GM12878 (cell line): ENCODE measurements at regions not wholly inside any gene's neighbourhood (a gene's known extent, or its start where the extent isn't known, plus 50 kb on each side); places are given as distances from the start of the nearest gene placed in this dataset.

Source experiments
- ATAC-seq: fragments of 200-7000 bp; cut with Tn5 transposase; 3 replicates; pipeline ENCODE4 v1.9.1; 2020; ENCODE audit warnings: mild to moderate bottlenecking, moderate library complexity
- BruUV-seq: library from RNA; stranded (reverse); fragments of 400-500 nt; replicated peaks from 2 replicates; lab custom pipeline; 2021; lab: Mats Ljungman, UMichigan
- CTCF ChIA-PET: fragments of 300-600 bp; sonication (Branson Sonifier 250); formaldehyde crosslinking; extraction: SDS; loops from one replicate; lab custom pipeline; 2021; ENCODE audit warnings: inconsistent platforms; lab: Yijun Ruan, JAX
- POLR2A ChIA-PET: fragments of 350-600 bp; formaldehyde crosslinking; extraction: SDS; loops from one replicate; lab custom pipeline; 2021; ENCODE audit warnings: inconsistent platforms; lab: Charles Lee
- RAD21 ChIA-PET: fragments of 300-600 bp; sonication (Branson Sonifier 250); formaldehyde crosslinking; loops from one replicate; lab custom pipeline; 2023; ENCODE audit warnings: antibody characterized with exemption; ENCODE audit not compliant: unreplicated experiment; lab: Charles Lee
- SMC1A ChIA-PET: fragments of 300-600 bp; sonication (Branson Sonifier 250); formaldehyde crosslinking; loops from one replicate; lab custom pipeline; 2023; ENCODE audit not compliant: unreplicated experiment, uncharacterized antibody; lab: Charles Lee
- DNase-seq: peaks from one replicate; pipeline ENCODE4 v3.0.0-alpha.2; 2011; ENCODE audit warnings: low read depth, low spot score
- FAIRE-seq: peaks from 3 replicates; lab custom pipeline; 2011; peaks lifted over from hg19 to GRCh38; lab: Jason Lieb, UNC
- H2AFZ ChIP-seq: 2 replicates; pipeline ENCODE4 v1.6.0; 2011; ENCODE audit warnings: low read depth, low read length, control low read depth; ENCODE audit not compliant: control insufficient read depth
- H3K27ac ChIP-seq: 2 replicates; pipeline ENCODE4 v1.5.1; 2011; ENCODE audit warnings: control low read depth; ENCODE audit not compliant: control insufficient read depth, insufficient read depth
- H3K27me3 ChIP-seq, 2 experiments: replicated peaks in 1 of 2; 2 replicates each; pipeline versions ENCODE4 v1.6.0 to v1.6.1; 2011; ENCODE audit warnings: low read length in 1 of 2; ENCODE audit not compliant: control insufficient read depth in 2 of 2, insufficient read depth in 2 of 2
- H3K36me3 ChIP-seq, 2 experiments: 2 replicates each; pipeline ENCODE4 v1.5.1; 2011; ENCODE audit warnings: low read length in 1 of 2; ENCODE audit not compliant: control insufficient read depth in 2 of 2, insufficient read depth in 2 of 2
- H3K4me1 ChIP-seq: 2 replicates; pipeline ENCODE4 v1.6.1; 2011; ENCODE audit warnings: mild to moderate bottlenecking, low read length, moderate library complexity, mixed read lengths; ENCODE audit not compliant: control insufficient read depth, insufficient read depth
- H3K4me2 ChIP-seq: 2 replicates; pipeline ENCODE4 v1.6.0; 2011; ENCODE audit warnings: control low read depth; ENCODE audit not compliant: control insufficient read depth, insufficient read depth
- H3K4me3 ChIP-seq: fragments of 200-600 bp; sonication (generic); 2 replicates; pipeline ENCODE4 v1.5.1; 2016
- H3K79me2 ChIP-seq: 2 replicates; pipeline ENCODE4 v1.6.0; 2011; ENCODE audit warnings: low read length; ENCODE audit not compliant: control insufficient read depth, insufficient read depth
- H3K9ac ChIP-seq: 2 replicates; pipeline ENCODE4 v1.8.0; 2011; ENCODE audit warnings: low read length, control low read depth, mixed read lengths; ENCODE audit not compliant: control insufficient read depth, insufficient read depth
- H3K9me3 ChIP-seq: replicated peaks from 3 replicates; pipeline ENCODE4 v1.5.1; 2011; ENCODE audit warnings: mild to moderate bottlenecking, low read length; ENCODE audit not compliant: control insufficient read depth, insufficient read depth
- H4K20me1 ChIP-seq: 2 replicates; pipeline ENCODE4 v1.6.0; 2011; ENCODE audit not compliant: control insufficient read depth, insufficient read depth
- ATF3 ChIP-seq: IDR thresholded peaks from 2 replicates; pipeline ENCODE4 v1.6.1; 2011; ENCODE audit warnings: low read depth, mild to moderate bottlenecking, low read length, moderate library complexity, borderline replicate concordance; ENCODE audit errors: extremely low read depth
- ATF7 ChIP-seq: fragments of 450-650 bp; IDR thresholded peaks from 2 replicates; pipeline ENCODE4 v1.6.1; 2016; ENCODE audit warnings: low read depth, mild to moderate bottlenecking
- CBFB ChIP-seq: IDR thresholded peaks from 2 replicates; pipeline ENCODE4 v1.6.1; 2016; ENCODE audit warnings: antibody characterized with exemption, low read depth
- EP300 ChIP-seq, 2 experiments: fragments of 150-350 bp in 1 of 2; IDR thresholded peaks; 2 replicates each; pipeline ENCODE4 v1.6.1; 2011 to 2012; ENCODE audit warnings: low read depth in 2 of 2, low read length in 2 of 2, borderline replicate concordance in 1 of 2, improper control_type of control experiment in 1 of 2, inconsistent platforms in 1 of 2; ENCODE audit not compliant: control insufficient read depth in 1 of 2
- FOXM1 ChIP-seq: IDR thresholded peaks from 2 replicates; pipeline ENCODE4 v1.6.1; 2012; ENCODE audit warnings: low read depth, mild to moderate bottlenecking, inconsistent platforms, low read length, moderate library complexity
- HDAC2 ChIP-seq: fragments of 200-600 bp; sonication (generic); IDR thresholded peaks from 2 replicates; pipeline ENCODE4 v1.6.1; 2017
- NFYA ChIP-seq: IDR thresholded peaks from 2 replicates; pipeline ENCODE4 v1.6.1; 2011; ENCODE audit warnings: low read depth, mild to moderate bottlenecking, low read length, improper control_type of control experiment, borderline replicate concordance
- POLR2AphosphoS2 ChIP-seq: IDR thresholded peaks from 2 replicates; pipeline ENCODE4 v1.6.1; 2011; ENCODE audit warnings: low read depth, mild to moderate bottlenecking, low read length, improper control_type of control experiment, moderate library complexity
- REST ChIP-seq: IDR thresholded peaks from 2 replicates; pipeline ENCODE4 v1.6.1; 2012; ENCODE audit warnings: mild to moderate bottlenecking, low read depth, low read length
- RUNX3 ChIP-seq: IDR thresholded peaks from 2 replicates; pipeline ENCODE4 v1.6.1; 2012; ENCODE audit warnings: low read length, inconsistent platforms
- SRF ChIP-seq, 2 experiments: IDR thresholded peaks; 2 replicates each; pipeline ENCODE4 v1.6.1; 2011; ENCODE audit warnings: low read depth in 2 of 2, low read length in 2 of 2, mild to moderate bottlenecking in 1 of 2, moderate library complexity in 1 of 2
- STAT3 ChIP-seq: IDR thresholded peaks from 2 replicates; pipeline ENCODE4 v1.6.1; 2011; ENCODE audit warnings: low read depth, low read length, improper control_type of control experiment
- SUZ12 ChIP-seq: fragments of 200-600 bp; sonication (generic); IDR thresholded peaks from one replicate; pipeline ENCODE4 v1.6.1; 2018; ENCODE audit warnings: antibody characterized with exemption, mild to moderate bottlenecking; ENCODE audit not compliant: unreplicated experiment
- TBL1XR1 ChIP-seq: IDR thresholded peaks from 2 replicates; pipeline ENCODE4 v1.6.1; 2012; ENCODE audit warnings: low read depth, low read length, improper control_type of control experiment
- WRNIP1 ChIP-seq: IDR thresholded peaks from 2 replicates; pipeline ENCODE4 v1.6.1; 2011; ENCODE audit warnings: low read depth, low read length, improper control_type of control experiment, borderline replicate concordance
- YY1 ChIP-seq: IDR thresholded peaks from 2 replicates; pipeline ENCODE4 v1.6.1; 2011; ENCODE audit warnings: low read depth, mild to moderate bottlenecking, low read length
- ZZZ3 ChIP-seq: IDR thresholded peaks from 2 replicates; pipeline ENCODE4 v1.6.1; 2011; ENCODE audit warnings: low read depth; ENCODE audit not compliant: control insufficient read depth, insufficient read length
- WGBS: methylation state at CpG from one replicate; pipeline ENCODE4 v1.1.6; 2016; ENCODE audit warnings: low lambda C conversion rate; ENCODE audit not compliant: insufficient replicate concordance, insufficient coverage; ENCODE audit errors: missing lambda C conversion rate; 5-methylcytosine and 5-hydroxymethylcytosine counted together
- in situ Hi-C: fragments of 300-500 bp; cut with MboI; formaldehyde crosslinking; loops from 9 replicates; pipeline ENCODE4 v1.14.3; 2018; ENCODE audit warnings: mixed read lengths
- intact Hi-C: fragments of 100-400 bp; cut with micrococcal nuclease; formaldehyde crosslinking; loops from one replicate; pipeline ENCODE4 v1.14.2; 2022; ENCODE audit not compliant: unreplicated experiment
- TF ChIP-seq, protein P1 (sequence below): fragments of 150-350 bp; IDR thresholded peaks from 2 replicates; pipeline ENCODE4 v1.6.1; 2014; ENCODE audit warnings: mild to moderate bottlenecking, low read depth, low read length

- ChIA-PET CTCF (no interaction called here), POLR2A (no interaction called here), RAD21 (no interaction called here), SMC1A (no interaction called here)
- no peaks in the 10 kb centered on the region for H3K79me2 ChIP-seq
- H3K27ac ChIP-seq, result no peak overlapping the region
- BruUV-seq, result no TSS peak
- WGBS, result 5% methylated on average over 7 of the region's 7 CpGs
- no peaks in the 10 kb centered on the region for H4K20me1 ChIP-seq
- intact Hi-C loops, result no loop called here
- H3K4me3 ChIP-seq, result no peak overlapping the region
- no peak overlapping the region for H2AFZ ChIP-seq
- FAIRE-seq, result no peak
- TF ChIP-seq ATF3, result no peak
- no peak for TF ChIP-seq ZZZ3
- TF ChIP-seq NFYA, result no peak
- TF ChIP-seq POLR2AphosphoS2, result no peak
- TF ChIP-seq WRNIP1, result no peak
- TF ChIP-seq RUNX3, result no peak
- TF ChIP-seq, protein P1, sequence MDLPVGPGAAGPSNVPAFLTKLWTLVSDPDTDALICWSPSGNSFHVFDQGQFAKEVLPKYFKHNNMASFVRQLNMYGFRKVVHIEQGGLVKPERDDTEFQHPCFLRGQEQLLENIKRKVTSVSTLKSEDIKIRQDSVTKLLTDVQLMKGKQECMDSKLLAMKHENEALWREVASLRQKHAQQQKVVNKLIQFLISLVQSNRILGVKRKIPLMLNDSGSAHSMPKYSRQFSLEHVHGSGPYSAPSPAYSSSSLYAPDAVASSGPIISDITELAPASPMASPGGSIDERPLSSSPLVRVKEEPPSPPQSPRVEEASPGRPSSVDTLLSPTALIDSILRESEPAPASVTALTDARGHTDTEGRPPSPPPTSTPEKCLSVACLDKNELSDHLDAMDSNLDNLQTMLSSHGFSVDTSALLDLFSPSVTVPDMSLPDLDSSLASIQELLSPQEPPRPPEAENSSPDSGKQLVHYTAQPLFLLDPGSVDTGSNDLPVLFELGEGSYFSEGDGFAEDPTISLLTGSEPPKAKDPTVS, result no peak
- no peak for TF ChIP-seq SUZ12
- no peak for TF ChIP-seq TBL1XR1
- TF ChIP-seq FOXM1, result no peak
- no peak for TF ChIP-seq REST
- no peak for TF ChIP-seq HDAC2
- TF ChIP-seq SRF (IDR thresholded peaks at IDR 0.05; ENCODE audit: low read depth in 2 of 2, low read length in 2 of 2), result no peak
- no peak for TF ChIP-seq CBFB
- TF ChIP-seq ATF7, result no peak
- TF ChIP-seq YY1, result no peak
- no peak for TF ChIP-seq EP300 (IDR thresholded peaks at IDR 0.05; ENCODE audit: borderline replicate concordance in 1 of 2, control insufficient read depth in 1 of 2, low read depth in 2 of 2, low read length in 2 of 2)
- TF ChIP-seq STAT3, result no peak
- in situ Hi-C loops, result no loop called here
- no peaks in the 10 kb centered on the region for H3K4me1 ChIP-seq
- H3K27me3 ChIP-seq, result no peaks in the 10 kb centered on the region
- no peaks in the 10 kb centered on the region for H3K36me3 ChIP-seq
- DNase-seq, result no peak
- H3K4me2 ChIP-seq, result no peak overlapping the region
- no peak for ATAC-seq
- no peaks in the 10 kb centered on the region for H3K9me3 ChIP-seq
- H3K9ac ChIP-seq, result no peak overlapping the region
Measured at GRCh38 chr16:65783709-65784474, 582.6 kb upstream of the CDH5 start.
